ENCODE measurements at regions not wholly inside any gene's neighbourhood (a gene's known extent, or its start where the extent isn't known, plus 50 kb on each side); places are given as distances from the start of the nearest gene placed in this dataset.
"Not testable (repeated sequence)": the region's sequence is repeated elsewhere in the genome, so short reads cannot be mapped to it uniquely, and the experiment has no call there.

GRCh38 chr10:46749470-46749869 lies 161.8 kb upstream of the PTPN20 start:
- not testable (repeated sequence) for DNase-seq

- not testable (repeated sequence) for DNase-seq
Observed at GRCh38 chr10:46753763-46754162, 157.5 kb upstream of the PTPN20 start.

- not testable (repeated sequence) for DNase-seq
Observed at GRCh38 chr10:46761471-46761870, 149.8 kb upstream of the PTPN20 start.

GRCh38 chr10:46768515-46769291 lies 142.5 kb upstream of the PTPN20 start:
- not testable (repeated sequence) for DNase-seq

- not testable (repeated sequence) for DNase-seq
Observed at GRCh38 chr10:46773178-46773896, 137.9 kb upstream of the PTPN20 start.

GRCh38 chr10:46773897-46774236 lies 137.4 kb upstream of the PTPN20 start:
- not testable (repeated sequence) for DNase-seq

GRCh38 chr10:46774366-46774765 lies 136.9 kb upstream of the PTPN20 start:
- not testable (repeated sequence) for DNase-seq

- DNase-seq, result not testable (repeated sequence)
Observed at GRCh38 chr10:46774945-46775667, 136.1 kb upstream of the PTPN20 start.

- DNase-seq, result not testable (repeated sequence)
Observed at GRCh38 chr10:46775668-46776059, 135.6 kb upstream of the PTPN20 start.

- not testable (repeated sequence) for DNase-seq
Observed at GRCh38 chr10:46779571-46779970, 131.7 kb upstream of the PTPN20 start.

- DNase-seq, result not testable (repeated sequence)
Observed at GRCh38 chr10:46780164-46780563, 131.1 kb upstream of the PTPN20 start.

- DNase-seq, result not testable (repeated sequence)
Observed at GRCh38 chr10:46781001-46781400, 130.2 kb upstream of the PTPN20 start.

- DNase-seq, result not testable (repeated sequence)
Observed at GRCh38 chr10:46782001-46782874, 129.0 kb upstream of the PTPN20 start.

- DNase-seq, result not testable (repeated sequence)
Observed at GRCh38 chr10:46784665-46785064, 126.6 kb upstream of the PTPN20 start.

GRCh38 chr10:46786125-46786517 lies 125.1 kb upstream of the PTPN20 start:
- not testable (repeated sequence) for DNase-seq

GRCh38 chr10:46786518-46787320 lies 124.5 kb upstream of the PTPN20 start:
- peak; percentile 59 for DNase-seq

- DNase-seq, result peak; percentile 34
Observed at GRCh38 chr10:46787321-46787615, 124.0 kb upstream of the PTPN20 start.

GRCh38 chr10:46792657-46793357 lies 118.4 kb upstream of the PTPN20 start:
- DNase-seq, result not testable (repeated sequence)

GRCh38 chr10:46796351-46796750 lies 114.9 kb upstream of the PTPN20 start:
- not testable (repeated sequence) for DNase-seq

GRCh38 chr10:46802010-46802409 lies 109.2 kb upstream of the PTPN20 start:
- DNase-seq, result not testable (repeated sequence)

- DNase-seq, result not testable (repeated sequence)
Observed at GRCh38 chr10:46803082-46803481, 108.1 kb upstream of the PTPN20 start.

Data from NCI-H1694 treated with DMSO at 0.1 percent for 48 hours (cell line).